K562 (cell line): ENCODE measurements at regions not wholly inside any gene's neighbourhood (a gene's known extent, or its start where the extent isn't known, plus 50 kb on each side); places are given as distances from the start of the nearest gene placed in this dataset.
A peak's percentile ranks its signal among the peaks of the same experiment; 100 is the strongest.

Source experiments
- ATAC-seq: fragments of 200-7000 bp; cut with Tn5 transposase; 3 replicates; pipeline ENCODE4 v1.9.1; 2020; ENCODE audit warnings: moderate library complexity
- BruUV-seq: library from RNA; stranded (reverse); fragments of 400-500 nt; replicated peaks from 2 replicates; lab custom pipeline; 2021; lab: Mats Ljungman, UMichigan
- CTCF ChIA-PET: fragments of 300-600 bp; formaldehyde crosslinking; extraction: SDS; loops from one replicate; lab custom pipeline; 2021; ENCODE audit warnings: low intra/inter-chr PET ratio; lab: Yijun Ruan, JAX
- POLR2A ChIA-PET: fragments of 300-600, 350-650 bp; sonication (Branson Sonifier 250); formaldehyde crosslinking; extraction: SDS; loops from one replicate; lab custom pipeline; 2021; ENCODE audit warnings: antibody characterized with exemption, inconsistent platforms; lab: Yijun Ruan, JAX
- DNase-seq, 4 experiments: peaks; one replicate each; pipeline versions ENCODE4 v3.0.0 to v3.0.0-alpha.2; 2011 to 2018; ENCODE audit warnings: low spot score in 3 of 4, mixed read lengths in 3 of 4; ENCODE audit errors: extremely low read depth in 1 of 4
- FAIRE-seq: peaks from 2 replicates; lab custom pipeline; 2011; peaks lifted over from hg19 to GRCh38; lab: Jason Lieb, UNC
- H2AFZ ChIP-seq: 2 replicates; pipeline ENCODE4 v1.6.0; 2011; ENCODE audit warnings: low read depth, low read length, control low read depth, inconsistent platforms
- H3K27ac ChIP-seq: fragments of 200-600 bp; 3 replicates; pipeline ENCODE4 v1.8.0; 2011; ENCODE audit warnings: low read depth, mild to moderate bottlenecking, control low read depth, inconsistent platforms, low read length, moderate library complexity, mixed read lengths; ENCODE audit errors: extremely low read depth
- H3K27me3 ChIP-seq, 2 experiments: fragments of 300-600 bp in 1 of 2; 2 replicates in 1 of 2; 3 replicates in 1 of 2; pipeline versions ENCODE4 v1.6.0 to v1.8.0; 2011; ENCODE audit warnings: inconsistent platforms in 2 of 2, low read length in 2 of 2, mild to moderate bottlenecking in 1 of 2, mixed read lengths in 1 of 2, moderate library complexity in 1 of 2; ENCODE audit not compliant: control insufficient read depth in 2 of 2, insufficient read depth in 2 of 2
- H3K36me3 ChIP-seq: fragments of 300-600 bp; 3 replicates; pipeline ENCODE4 v1.8.0; 2011; ENCODE audit warnings: mild to moderate bottlenecking, low read length, inconsistent platforms; ENCODE audit not compliant: control insufficient read depth, insufficient read depth
- H3K4me1 ChIP-seq, 2 experiments: fragments of 200-600 bp in 1 of 2; replicated peaks in 1 of 2; 2 replicates in 1 of 2; 3 replicates in 1 of 2; pipeline versions ENCODE4 v1.5.1 to v1.8.0; 2011; ENCODE audit warnings: inconsistent platforms in 2 of 2, low read length in 2 of 2, mild to moderate bottlenecking in 1 of 2, mixed read lengths in 1 of 2, moderate library complexity in 1 of 2; ENCODE audit not compliant: control insufficient read depth in 2 of 2, insufficient read depth in 2 of 2
- H3K4me2 ChIP-seq: 2 replicates; pipeline ENCODE4 v1.6.1; 2011; ENCODE audit warnings: low read length, control low read depth, inconsistent platforms, mixed read lengths; ENCODE audit not compliant: insufficient read depth
- H3K4me3 ChIP-seq: fragments of 200-600 bp; sonication (generic), shearing (Covaris generic); 2 replicates; pipeline ENCODE4 v1.5.1; 2016; ENCODE audit warnings: control low read depth, inconsistent platforms
- H3K79me2 ChIP-seq: fragments of 200-600 bp; 3 replicates; pipeline ENCODE4 v1.8.0; 2011; ENCODE audit warnings: low read length, inconsistent platforms; ENCODE audit not compliant: control insufficient read depth, insufficient read depth
- H3K9ac ChIP-seq, 2 experiments: 2 replicates each; pipeline versions ENCODE4 v1.6.0 to v1.6.1; 2011; ENCODE audit warnings: low read depth in 2 of 2, low read length in 2 of 2, control low read depth in 1 of 2, inconsistent platforms in 1 of 2, mild to moderate bottlenecking in 1 of 2, mixed read lengths in 1 of 2; ENCODE audit not compliant: insufficient read depth in 1 of 2
- H3K9me1 ChIP-seq: one replicate; pipeline ENCODE4 v1.6.0; 2011; ENCODE audit warnings: inconsistent platforms, mild to moderate bottlenecking, low read length, moderate library complexity; ENCODE audit not compliant: control insufficient read depth, insufficient read depth
- H3K9me3 ChIP-seq: replicated peaks from 2 replicates; pipeline ENCODE4 v1.5.1; 2011; ENCODE audit warnings: low read depth, low read length, inconsistent platforms; ENCODE audit not compliant: control insufficient read depth, insufficient read depth
- H4K20me1 ChIP-seq: replicated peaks from 2 replicates; pipeline ENCODE4 v1.6.1; 2011; ENCODE audit warnings: low read length, inconsistent platforms, mixed read lengths; ENCODE audit not compliant: control insufficient read depth, insufficient read depth
- CBX1 ChIP-seq: sonication (generic); IDR thresholded peaks from 2 replicates; pipeline ENCODE4 v1.6.1; 2016; ENCODE audit warnings: antibody characterized with exemption, low read depth, mild to moderate bottlenecking
- CBX3 ChIP-seq, 2 experiments: IDR thresholded peaks; 1 replicate in 1 of 2; 2 replicates in 1 of 2; pipeline ENCODE4 v1.6.1; 2012; ENCODE audit warnings: inconsistent platforms in 2 of 2, low read length in 2 of 2, borderline replicate concordance in 1 of 2, control low read depth in 1 of 2
- NR2F6 ChIP-seq: fragments of 450-650 bp; formaldehyde crosslinking; IDR thresholded peaks from 2 replicates; pipeline ENCODE4 v1.4.0; 2020; ENCODE audit warnings: mild to moderate bottlenecking
- POLR2H ChIP-seq: IDR thresholded peaks from 2 replicates; pipeline ENCODE4 v1.6.1; 2016; ENCODE audit warnings: missing genetic modification characterization, low read depth, mild to moderate bottlenecking, control low read depth, missing compliant biosample characterization, moderate library complexity
- TRIM28 ChIP-seq: fragments of 450-650 bp; IDR thresholded peaks from 2 replicates; pipeline ENCODE4 v1.6.1; 2017
- ZNF717 ChIP-seq: fragments of 250-450 bp; sonication (Bioruptor Pico); IDR thresholded peaks from 2 replicates; pipeline ENCODE4 v1.5.0; 2021
- WGBS: fragments of 100-300 bp; shearing (Covaris generic); methylation state at CpG from one replicate; pipeline ENCODE4 v1.1.6; 2016; ENCODE audit warnings: low coverage, mixed read lengths; ENCODE audit not compliant: insufficient coverage; ENCODE audit errors: missing lambda C conversion rate; 5-methylcytosine and 5-hydroxymethylcytosine counted together
- in situ Hi-C: fragments of 300-500 bp; cut with MboI; formaldehyde crosslinking; loops from 4 replicates; pipeline ENCODE4 v1.15.0; 2018; ENCODE audit warnings: inconsistent platforms, mixed read lengths
- intact Hi-C: fragments of 100-400 bp; cut with micrococcal nuclease; formaldehyde crosslinking; loops from 2 replicates; pipeline ENCODE4 v1.14.2; 2022
- TF ChIP-seq, protein P1 (sequence below): fragments of 250-450 bp; sonication (Bioruptor Pico); IDR thresholded peaks from 2 replicates; pipeline ENCODE4 v1.5.1; 2021; ENCODE audit warnings: mild to moderate bottlenecking

DNA sequence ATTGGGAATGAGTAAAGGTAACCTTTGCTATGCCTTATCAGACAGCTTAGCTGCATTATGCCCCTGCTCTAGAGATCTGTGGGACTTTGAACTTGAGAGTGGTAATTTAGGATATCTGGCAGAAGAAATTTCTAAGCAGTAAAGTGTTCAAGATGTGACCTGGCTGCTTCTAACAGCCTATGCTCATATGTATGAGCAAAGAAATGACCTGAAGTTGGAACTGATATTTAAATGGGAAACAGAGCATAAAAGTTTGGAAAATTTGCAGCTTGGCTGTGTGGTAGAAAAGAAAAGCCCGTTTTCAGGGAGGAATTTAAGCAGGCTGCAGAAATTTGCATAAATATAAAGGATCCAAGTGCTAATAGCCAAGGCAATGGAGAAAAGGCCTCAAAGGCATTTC, 90.4 kb downstream of the HHIPL2 start:
- in situ Hi-C loops = loop anchor here (10.0 kb wide), 3 partner anchors 353 to 1643 kb away; partner anchors contain the start of gene HLX

More for the DNA sequence above, 90.4 kb downstream of the HHIPL2 start:
- Histone ChIP-seq H3K79me2 (no peaks in the 10 kb centered on the region), H3K27ac (no peak overlapping the region), H3K4me1 (peaks cover 0 to 13% of the 10 kb centered on the region in 2 experiments; a peak in 3 of 5 replicates), H3K9me3 (peaks cover 3% of the 10 kb centered on the region; the same call in 1 of the 2 replicates), H2AFZ (no peak overlapping the region), H3K9me1 (no peaks in the 10 kb centered on the region), H3K27me3 (no peaks in the 10 kb centered on the region), H4K20me1 (no peaks in the 10 kb centered on the region), H3K4me2 (no peak overlapping the region), H3K36me3 (no peaks in the 10 kb centered on the region), H3K4me3 (no peak overlapping the region), H3K9ac (no peak overlapping the region)
- ATAC-seq = no peak
- no peak for FAIRE-seq
- TF ChIP-seq, protein P1, sequence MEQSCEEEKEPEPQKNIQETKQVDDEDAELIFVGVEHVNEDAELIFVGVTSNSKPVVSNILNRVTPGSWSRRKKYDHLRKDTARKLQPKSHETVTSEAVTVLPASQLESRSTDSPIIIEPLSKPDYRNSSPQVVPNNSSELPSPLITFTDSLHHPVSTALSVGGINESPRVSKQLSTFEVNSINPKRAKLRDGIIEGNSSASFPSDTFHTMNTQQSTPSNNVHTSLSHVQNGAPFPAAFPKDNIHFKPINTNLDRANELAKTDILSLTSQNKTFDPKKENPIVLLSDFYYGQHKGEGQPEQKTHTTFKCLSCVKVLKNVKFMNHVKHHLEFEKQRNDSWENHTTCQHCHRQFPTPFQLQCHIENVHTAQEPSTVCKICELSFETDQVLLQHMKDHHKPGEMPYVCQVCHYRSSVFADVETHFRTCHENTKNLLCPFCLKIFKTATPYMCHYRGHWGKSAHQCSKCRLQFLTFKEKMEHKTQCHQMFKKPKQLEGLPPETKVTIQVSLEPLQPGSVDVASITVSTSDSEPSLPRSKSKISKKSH (CRISPR knock-in tag) = peak; percentile 73; the same call in 1 of the 2 replicates
- TF ChIP-seq CBX1 (no peak), ZNF717 (CRISPR knock-in tag) (no peak), TRIM28 (peak; percentile 25; the same call in 1 of the 2 replicates), NR2F6 (CRISPR knock-in tag) (no peak), POLR2H (tag) (no peak), CBX3 (IDR thresholded peaks at IDR 0.05; ENCODE audit: borderline replicate concordance in 1 of 2, low read length in 2 of 2) (0 out of 3 replicates have a peak, but pooled peaks of 1 of the 2 experiments have one; percentile 17)
- no peak for DNase-seq
- WGBS = 0% methylated on average over 1 of the region's 1 CpG
- no TSS peak for BruUV-seq
- CTCF ChIA-PET = no interaction called here
- POLR2A ChIA-PET = interaction anchor here (0.6 kb wide), 1 partner anchor 118 kb away, joined by 3 read pairs; no protein-coding TSS in a partner anchor
- intact Hi-C loops = loop anchor here (5.0 to 10.0 kb wide), 5 partner anchors 333 to 1255 kb away; no protein-coding TSS in a partner anchor
